H1 (cell line): ENCODE measurements at regions not wholly inside any gene's neighbourhood (a gene's known extent, or its start where the extent isn't known, plus 50 kb on each side); places are given as distances from the start of the nearest gene placed in this dataset.

Experiments used
- CTCF ChIA-PET: fragments of 300-600 bp; sonication (Branson Sonifier 250); formaldehyde crosslinking; loops from one replicate; lab custom pipeline; 2021; ENCODE audit not compliant: partially characterized antibody; lab: Charles Lee
- POLR2A ChIA-PET: fragments of 300-600 bp; sonication (Branson Sonifier 250); formaldehyde crosslinking; loops from one replicate; lab custom pipeline; 2021; ENCODE audit warnings: inconsistent platforms; ENCODE audit not compliant: partially characterized antibody; lab: Charles Lee
- DNase-seq, 2 experiments: peaks; one replicate each; pipeline versions ENCODE4 v3.0.0 to v3.0.0-alpha.2; 2010 to 2022; ENCODE audit warnings: low spot score in 2 of 2, low read depth in 1 of 2, mixed read lengths in 1 of 2
- FAIRE-seq: peaks from 2 replicates; lab custom pipeline; 2011; peaks lifted over from hg19 to GRCh38; lab: Jason Lieb, UNC
- H2AFZ ChIP-seq: 2 replicates; pipeline ENCODE4 v1.8.1; 2012; ENCODE audit warnings: low read length, inconsistent platforms
- H2AK5ac ChIP-seq: 2 replicates; pipeline ENCODE4 v1.6.1; 2013; ENCODE audit warnings: low read depth, low read length
- H2BK120ac ChIP-seq: replicated peaks from 2 replicates; pipeline ENCODE3; 2013; ENCODE audit warnings: low read depth, low read length, inconsistent platforms
- H2BK12ac ChIP-seq: 2 replicates; pipeline ENCODE4 v1.6.1; 2013; ENCODE audit warnings: low read depth, low read length
- H2BK15ac ChIP-seq: 2 replicates; pipeline ENCODE4 v1.6.1; 2013; ENCODE audit warnings: low read length
- H2BK20ac ChIP-seq: 2 replicates; pipeline ENCODE4 v1.6.1; 2013; ENCODE audit warnings: low read length
- H2BK5ac ChIP-seq: 2 replicates; pipeline ENCODE4 v1.6.1; 2013; ENCODE audit warnings: low read depth, low read length
- H3K14ac ChIP-seq: 2 replicates; pipeline ENCODE4 v1.6.1; 2013; ENCODE audit warnings: inconsistent platforms; ENCODE audit not compliant: insufficient read length
- H3K18ac ChIP-seq: 2 replicates; pipeline ENCODE4 v1.6.1; 2013; ENCODE audit warnings: low read length; ENCODE audit errors: extremely low read depth
- H3K23ac ChIP-seq: 2 replicates; pipeline ENCODE4 v1.6.1; 2013; ENCODE audit warnings: inconsistent platforms; ENCODE audit not compliant: insufficient read length
- H3K23me2 ChIP-seq: 2 replicates; pipeline ENCODE4 v1.6.1; 2013; ENCODE audit warnings: low read depth, low read length
- H3K27ac ChIP-seq: 2 replicates; pipeline ENCODE4 v1.6.1; 2011; ENCODE audit warnings: low read depth, low read length, inconsistent platforms
- H3K27me3 ChIP-seq, 4 experiments: replicated peaks in 1 of 4; 1 replicate in 1 of 4; 2 replicates in 3 of 4; pipeline versions ENCODE4 v1.6.1 to v1.8.1; 2011 to 2013; ENCODE audit warnings: low read length in 3 of 4, mild to moderate bottlenecking in 3 of 4, inconsistent platforms in 2 of 4, mixed read lengths in 2 of 4, moderate library complexity in 1 of 4; ENCODE audit not compliant: control insufficient read depth in 3 of 4, insufficient read depth in 3 of 4; ENCODE audit errors: extremely low read depth in 1 of 4
- H3K36me3 ChIP-seq, 4 experiments: 2 replicates each; pipeline versions ENCODE4 v1.6.1 to v1.8.1; 2011 to 2013; ENCODE audit warnings: mild to moderate bottlenecking in 4 of 4, low read length in 3 of 4, moderate library complexity in 2 of 4, control low read depth in 1 of 4, inconsistent platforms in 1 of 4; ENCODE audit not compliant: insufficient read depth in 4 of 4, control insufficient read depth in 2 of 4
- H3K4ac ChIP-seq: replicated peaks from 2 replicates; pipeline ENCODE3; 2013; ENCODE audit warnings: low read length, low read depth, mixed read lengths, inconsistent platforms; ENCODE audit not compliant: insufficient read length
- H3K4me1 ChIP-seq, 4 experiments: replicated peaks in 1 of 4; 1 replicate in 1 of 4; 2 replicates in 3 of 4; pipeline versions ENCODE4 v1.6.1 to v1.8.1; 2011 to 2013; ENCODE audit warnings: low read length in 3 of 4, inconsistent platforms in 2 of 4, mixed read lengths in 1 of 4; ENCODE audit not compliant: insufficient read depth in 4 of 4, control insufficient read depth in 3 of 4
- H3K4me2 ChIP-seq, 2 experiments: 2 replicates each; pipeline versions ENCODE4 v1.6.1 to v1.8.1; 2011 to 2013; ENCODE audit warnings: low read depth in 2 of 2, low read length in 2 of 2, control low read depth in 1 of 2, inconsistent platforms in 1 of 2, mild to moderate bottlenecking in 1 of 2; ENCODE audit not compliant: insufficient read depth in 1 of 2
- H3K4me3 ChIP-seq, 4 experiments: fragments of 200-600, 300-600 bp in 1 of 4; sonication (generic), shearing (Covaris generic), sonication (Bioruptor Twin) in 1 of 4; 2 replicates each; pipeline versions ENCODE4 v1.5.1 to v1.8.1; 2011 to 2016; ENCODE audit warnings: low read length in 4 of 4, low read depth in 3 of 4, control low read depth in 2 of 4, inconsistent platforms in 2 of 4, mild to moderate bottlenecking in 2 of 4, mixed read lengths in 1 of 4, moderate library complexity in 1 of 4; ENCODE audit not compliant: insufficient read depth in 2 of 4; ENCODE audit errors: extremely low read depth in 1 of 4
- H3K56ac ChIP-seq: replicated peaks from 2 replicates; pipeline ENCODE3; 2013; ENCODE audit warnings: low read depth, mild to moderate bottlenecking, mixed read lengths, low read length, inconsistent platforms; ENCODE audit not compliant: insufficient read length
- H3K79me1 ChIP-seq: 2 replicates; pipeline ENCODE4 v1.6.1; 2013; ENCODE audit warnings: low read depth, low read length, control low read depth
- H3K79me2 ChIP-seq, 2 experiments: 2 replicates each; pipeline versions ENCODE4 v1.6.1 to v1.8.1; 2012 to 2013; ENCODE audit warnings: low read length in 2 of 2, mild to moderate bottlenecking in 2 of 2, inconsistent platforms in 1 of 2; ENCODE audit not compliant: insufficient read depth in 2 of 2, control insufficient read depth in 1 of 2
- H3K9ac ChIP-seq, 4 experiments: replicated peaks in 1 of 4; 1 replicate in 1 of 4; 2 replicates in 3 of 4; pipeline versions ENCODE4 v1.6.1 to v1.8.1; 2011 to 2013; ENCODE audit warnings: low read depth in 3 of 4, low read length in 3 of 4, control low read depth in 2 of 4, mild to moderate bottlenecking in 2 of 4, moderate library complexity in 2 of 4, inconsistent platforms in 1 of 4; ENCODE audit errors: extremely low read depth in 1 of 4
- H3K9me3 ChIP-seq, 2 experiments: 2 replicates each; pipeline versions ENCODE4 v1.6.1 to v1.8.1; 2012 to 2013; ENCODE audit warnings: mild to moderate bottlenecking in 2 of 2, moderate library complexity in 2 of 2, control low read depth in 1 of 2, inconsistent platforms in 1 of 2, low read depth in 1 of 2, low read length in 1 of 2, mixed read lengths in 1 of 2; ENCODE audit not compliant: insufficient read depth in 2 of 2
- H4K20me1 ChIP-seq, 2 experiments: replicated peaks in 1 of 2; 2 replicates each; pipeline versions ENCODE3 to v1.8.1; 2011 to 2013; ENCODE audit warnings: inconsistent platforms in 2 of 2, low read length in 2 of 2, mild to moderate bottlenecking in 1 of 2; ENCODE audit not compliant: insufficient read depth in 2 of 2, control insufficient read depth in 1 of 2
- H4K5ac ChIP-seq: 2 replicates; pipeline ENCODE4 v1.6.1; 2013; ENCODE audit warnings: low read length, low read depth, mixed read lengths, inconsistent platforms; ENCODE audit not compliant: insufficient read length
- H4K8ac ChIP-seq: 2 replicates; pipeline ENCODE4 v1.8.0; 2013; ENCODE audit warnings: mild to moderate bottlenecking, moderate library complexity, low read length, inconsistent platforms; ENCODE audit not compliant: insufficient read depth; ENCODE audit errors: extremely low read depth
- H4K91ac ChIP-seq: replicated peaks from 2 replicates; pipeline ENCODE3; 2013; ENCODE audit warnings: low read length, mixed read lengths, inconsistent platforms; ENCODE audit not compliant: insufficient read length
- BCL11A ChIP-seq, 2 experiments: IDR thresholded peaks; one replicate each; pipeline ENCODE4 v1.6.1; 2011; ENCODE audit warnings: low read depth in 2 of 2, low read length in 2 of 2, mild to moderate bottlenecking in 2 of 2
- JUN ChIP-seq: IDR thresholded peaks from 2 replicates; pipeline ENCODE4 v1.6.1; 2011; ENCODE audit warnings: low read depth, mild to moderate bottlenecking, improper control_type of control experiment, low read length
- MAFK ChIP-seq: IDR thresholded peaks from 2 replicates; pipeline ENCODE4 v1.6.1; 2012; ENCODE audit warnings: low read depth, mild to moderate bottlenecking, improper control_type of control experiment, low read length
- NANOG ChIP-seq: IDR thresholded peaks from 2 replicates; pipeline ENCODE4 v1.6.1; 2011; ENCODE audit warnings: low read length, low read depth, mild to moderate bottlenecking, inconsistent platforms; ENCODE audit not compliant: insufficient read depth, poor library complexity, severe bottlenecking
- NRF1 ChIP-seq: IDR thresholded peaks from 2 replicates; pipeline ENCODE4 v1.6.1; 2011; ENCODE audit warnings: mild to moderate bottlenecking, low read depth, low read length, improper control_type of control experiment
- POLR2A ChIP-seq, 2 experiments: IDR thresholded peaks; 1 replicate in 1 of 2; 2 replicates in 1 of 2; pipeline ENCODE4 v1.6.1; 2011; ENCODE audit warnings: low read depth in 2 of 2, low read length in 2 of 2, mild to moderate bottlenecking in 2 of 2; ENCODE audit errors: control extremely low read depth in 1 of 2
- RBBP5 ChIP-seq: IDR thresholded peaks from 2 replicates; pipeline ENCODE4 v1.7.1; 2012; ENCODE audit warnings: low read depth, mild to moderate bottlenecking, inconsistent platforms, low read length, moderate library complexity, borderline replicate concordance
- SP1 ChIP-seq: IDR thresholded peaks from 2 replicates; pipeline ENCODE4 v1.6.1; 2011; ENCODE audit warnings: low read depth, low read length
- TEAD4 ChIP-seq: IDR thresholded peaks from 2 replicates; pipeline ENCODE4 v1.6.1; 2012; ENCODE audit warnings: low read depth, low read length, inconsistent platforms, mixed read lengths
- WGBS, 2 experiments: shearing (Covaris generic) in 1 of 2; methylation state at CpG; one replicate each; pipeline versions ENCODE4 v1.1.6 to v1.1.7; 2013 to 2015; ENCODE audit warnings: low lambda C conversion rate in 2 of 2, mixed read lengths in 2 of 2, inconsistent platforms in 1 of 2, low coverage in 1 of 2, missing lambda C conversion rate in 1 of 2; ENCODE audit not compliant: insufficient replicate concordance in 2 of 2, insufficient coverage in 1 of 2, insufficient read length in 1 of 2; ENCODE audit errors: extremely low coverage in 1 of 2, missing lambda C conversion rate in 1 of 2; 5-methylcytosine and 5-hydroxymethylcytosine counted together
- TF ChIP-seq, protein P1 (sequence below), 3 experiments: IDR thresholded peaks; 1 replicate in 2 of 3; 2 replicates in 1 of 3; pipeline versions ENCODE4 v1.5.1 to v1.6.1; 2011; ENCODE audit warnings: low read length in 3 of 3, mild to moderate bottlenecking in 3 of 3, inconsistent platforms in 2 of 3, low read depth in 1 of 3, moderate library complexity in 1 of 3; ENCODE audit not compliant: insufficient read depth in 1 of 3; ENCODE audit errors: control extremely low read depth in 1 of 3
- TF ChIP-seq, protein P2 (sequence below): IDR thresholded peaks from 2 replicates; pipeline ENCODE4 v1.6.1; 2011; ENCODE audit warnings: low read depth, mild to moderate bottlenecking, low read length; ENCODE audit not compliant: insufficient read depth

- DNase-seq (no peak), FAIRE-seq (no peak)
- no peak overlapping the region for H3K27ac ChIP-seq
- H3K4me1 ChIP-seq = no peaks in the 10 kb centered on the region
- ChIA-PET POLR2A (interaction anchor here (1.0 to 1.3 kb wide), 2 partner anchors 21 to 78 kb away, joined by 3 read pairs; no protein-coding TSS in a partner anchor), CTCF (interaction anchor here (0.9 to 2.9 kb wide), 5 partner anchors 17 to 202 kb away, joined by 3 to 10 read pairs (median 6); no protein-coding TSS in a partner anchor)
- no peak overlapping the region for H2BK5ac ChIP-seq
- WGBS, 2 experiments = 91% methylated on average over 6 of the region's 6 CpGs; no CpG with 5 or more reads in 1 of the 2 experiments
- H3K23me2 ChIP-seq = no peaks in the 10 kb centered on the region
- no peak overlapping the region for H3K4me2 ChIP-seq
- H3K18ac ChIP-seq = no peak overlapping the region
- no peak overlapping the region for H2AFZ ChIP-seq
- no peak overlapping the region for H2BK120ac ChIP-seq
- peaks cover 0 to 3% (median 0%) of the 10 kb centered on the region in 4 experiments; a peak in 1 of 7 replicates for H3K27me3 ChIP-seq
- no peak overlapping the region for H2BK15ac ChIP-seq
- no peak overlapping the region for H2BK12ac ChIP-seq
- no peak overlapping the region for H4K91ac ChIP-seq
- H3K36me3 ChIP-seq = no peaks in the 10 kb centered on the region
- peak overlapping the region; percentile 57; the same call in 1 of the 2 replicates for H4K8ac ChIP-seq
- no peaks in the 10 kb centered on the region; the same call in 1 of the 2 replicates for H3K79me1 ChIP-seq
- H3K9ac ChIP-seq = no peak overlapping the region
- no peak overlapping the region for H2AK5ac ChIP-seq
- no peaks in the 10 kb centered on the region for H3K79me2 ChIP-seq
- H3K14ac ChIP-seq = no peak overlapping the region
- H3K23ac ChIP-seq = no peak overlapping the region
- no peaks in the 10 kb centered on the region for H4K20me1 ChIP-seq
- no peak overlapping the region for H3K4me3 ChIP-seq
- no peak overlapping the region for H2BK20ac ChIP-seq
- no peak overlapping the region for H4K5ac ChIP-seq
- no peak overlapping the region for H3K56ac ChIP-seq
- H3K4ac ChIP-seq = no peak overlapping the region
- H3K9me3 ChIP-seq = peaks cover 18 to 22% of the 10 kb centered on the region in 2 experiments
- TF ChIP-seq NANOG = no peak
- TF ChIP-seq BCL11A (IDR thresholded peaks at IDR 0.05; ENCODE audit: low read depth in 2 of 2, low read length in 2 of 2) = no peak
- TF ChIP-seq JUN = no peak
- TF ChIP-seq TEAD4 = no peak
- TF ChIP-seq, protein P1, sequence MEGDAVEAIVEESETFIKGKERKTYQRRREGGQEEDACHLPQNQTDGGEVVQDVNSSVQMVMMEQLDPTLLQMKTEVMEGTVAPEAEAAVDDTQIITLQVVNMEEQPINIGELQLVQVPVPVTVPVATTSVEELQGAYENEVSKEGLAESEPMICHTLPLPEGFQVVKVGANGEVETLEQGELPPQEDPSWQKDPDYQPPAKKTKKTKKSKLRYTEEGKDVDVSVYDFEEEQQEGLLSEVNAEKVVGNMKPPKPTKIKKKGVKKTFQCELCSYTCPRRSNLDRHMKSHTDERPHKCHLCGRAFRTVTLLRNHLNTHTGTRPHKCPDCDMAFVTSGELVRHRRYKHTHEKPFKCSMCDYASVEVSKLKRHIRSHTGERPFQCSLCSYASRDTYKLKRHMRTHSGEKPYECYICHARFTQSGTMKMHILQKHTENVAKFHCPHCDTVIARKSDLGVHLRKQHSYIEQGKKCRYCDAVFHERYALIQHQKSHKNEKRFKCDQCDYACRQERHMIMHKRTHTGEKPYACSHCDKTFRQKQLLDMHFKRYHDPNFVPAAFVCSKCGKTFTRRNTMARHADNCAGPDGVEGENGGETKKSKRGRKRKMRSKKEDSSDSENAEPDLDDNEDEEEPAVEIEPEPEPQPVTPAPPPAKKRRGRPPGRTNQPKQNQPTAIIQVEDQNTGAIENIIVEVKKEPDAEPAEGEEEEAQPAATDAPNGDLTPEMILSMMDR (IDR thresholded peaks at IDR 0.05; ENCODE audit: control extremely low read depth in 1 of 3, insufficient read depth in 1 of 3, low read depth in 1 of 3, low read length in 3 of 3) = no peak
- no peak for TF ChIP-seq RBBP5
- no peak for TF ChIP-seq MAFK
- TF ChIP-seq, protein P2, sequence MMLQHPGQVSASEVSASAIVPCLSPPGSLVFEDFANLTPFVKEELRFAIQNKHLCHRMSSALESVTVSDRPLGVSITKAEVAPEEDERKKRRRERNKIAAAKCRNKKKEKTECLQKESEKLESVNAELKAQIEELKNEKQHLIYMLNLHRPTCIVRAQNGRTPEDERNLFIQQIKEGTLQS = no peak
- TF ChIP-seq SP1 = no peak
- TF ChIP-seq POLR2A (IDR thresholded peaks at IDR 0.05; ENCODE audit: control extremely low read depth in 1 of 2, low read depth in 2 of 2, low read length in 2 of 2) = no peak
- no peak for TF ChIP-seq NRF1
These were observed 131.5 kb downstream of the TFCP2L1 start for GRCh38 chr2:121153516-121153915.
